ENCODE measurements at regions not wholly inside any gene's neighbourhood (a gene's known extent, or its start where the extent isn't known, plus 50 kb on each side); places are given as distances from the start of the nearest gene placed in this dataset.

GRCh38 chr5:123875561-123876275 lies 363.7 kb downstream of the CSNK1G3 start (continued):
- no peak for TF ChIP-seq RFX5 (IDR thresholded peaks at IDR 0.05; ENCODE audit: low read depth, low read length)
- TF ChIP-seq ZNF775 (CRISPR knock-in tag; IDR thresholded peaks at IDR 0.05; ENCODE audit: borderline replicate concordance), result no peak
- TF ChIP-seq SAP130 (CRISPR knock-in tag; IDR thresholded peaks at IDR 0.05; ENCODE audit: low read depth), result 0 out of 2 replicates have a peak, but pooled peaks have one; percentile 18
- TF ChIP-seq TCF7 (IDR thresholded peaks at IDR 0.05; ENCODE audit: low read depth), result peak; percentile 24; the same call in 1 of the 2 replicates
- TF ChIP-seq ZNF574 (CRISPR knock-in tag; IDR thresholded peaks at IDR 0.05), result no peak
- peak; percentile 29; the same call in 1 of the 2 replicates for TF ChIP-seq SALL1 (CRISPR knock-in tag; IDR thresholded peaks at IDR 0.05)
- TF ChIP-seq ARID5B (CRISPR knock-in tag; IDR thresholded peaks at IDR 0.05), result peak; percentile 45
- no peak for TF ChIP-seq PITX1 (CRISPR knock-in tag; IDR thresholded peaks at IDR 0.05)
- 0 out of 2 replicates have a peak, but pooled peaks have one; percentile 21 for TF ChIP-seq GATAD2A (CRISPR knock-in tag; IDR thresholded peaks at IDR 0.05)
- TF ChIP-seq AHR (CRISPR knock-in tag; IDR thresholded peaks at IDR 0.05), result no peak
- TF ChIP-seq ZNF772 (CRISPR knock-in tag; IDR thresholded peaks at IDR 0.05), result peak; percentile 35; the same call in 1 of the 2 replicates
- no peak for TF ChIP-seq HNRNPLL (IDR thresholded peaks at IDR 0.05; ENCODE audit: low read depth, low read length, poor library complexity, severe bottlenecking)
- TF ChIP-seq NFRKB (IDR thresholded peaks at IDR 0.05), result no peak
- TF ChIP-seq RARA (CRISPR knock-in tag; IDR thresholded peaks at IDR 0.05), result no peak
- TF ChIP-seq SNAPC2 (CRISPR knock-in tag; IDR thresholded peaks at IDR 0.05), result no peak
- no peak for TF ChIP-seq GFI1 (CRISPR knock-in tag; IDR thresholded peaks at IDR 0.05; ENCODE audit: borderline replicate concordance)
- peak; percentile 95 for TF ChIP-seq ZNF292 (CRISPR knock-in tag; IDR thresholded peaks at IDR 0.05; ENCODE audit: borderline replicate concordance, low read depth)
- TF ChIP-seq, protein P1, sequence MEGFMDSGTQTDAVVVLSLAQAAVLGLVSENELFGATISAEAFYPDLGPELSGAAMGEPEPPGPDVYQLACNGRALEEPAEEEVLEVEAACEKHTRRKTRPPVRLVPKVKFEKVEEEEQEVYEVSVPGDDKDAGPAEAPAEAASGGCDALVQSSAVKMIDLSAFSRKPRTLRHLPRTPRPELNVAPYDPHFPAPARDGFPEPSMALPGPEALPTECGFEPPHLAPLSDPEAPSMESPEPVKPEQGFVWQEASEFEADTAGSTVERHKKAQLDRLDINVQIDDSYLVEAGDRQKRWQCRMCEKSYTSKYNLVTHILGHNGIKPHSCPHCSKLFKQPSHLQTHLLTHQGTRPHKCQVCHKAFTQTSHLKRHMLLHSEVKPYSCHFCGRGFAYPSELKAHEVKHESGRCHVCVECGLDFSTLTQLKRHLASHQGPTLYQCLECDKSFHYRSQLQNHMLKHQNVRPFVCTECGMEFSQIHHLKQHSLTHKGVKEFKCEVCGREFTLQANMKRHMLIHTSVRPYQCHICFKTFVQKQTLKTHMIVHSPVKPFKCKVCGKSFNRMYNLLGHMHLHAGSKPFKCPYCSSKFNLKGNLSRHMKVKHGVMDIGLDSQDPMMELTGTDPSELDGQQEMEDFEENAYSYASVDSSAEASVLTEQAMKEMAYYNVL (CRISPR knock-in tag; IDR thresholded peaks at IDR 0.05; ENCODE audit: borderline replicate concordance), result peak; percentile 73; the same call in 1 of the 2 replicates
- no peak for TF ChIP-seq ZBTB49 (CRISPR knock-in tag; IDR thresholded peaks at IDR 0.05; ENCODE audit: borderline replicate concordance)
- no peak for TF ChIP-seq SRF (IDR thresholded peaks at IDR 0.05; ENCODE audit: low read depth, low read length)
